GM13976 (cell line): ENCODE measurements at regions not wholly inside any gene's neighbourhood (a gene's known extent, or its start where the extent isn't known, plus 50 kb on each side); places are given as distances from the start of the nearest gene placed in this dataset.

Source experiments
- DNase-seq: peaks from one replicate; pipeline ENCODE4 v3.0.0; 2012; ENCODE audit warnings: low spot score
- in situ Hi-C: fragments of 300-500 bp; cut with MboI; formaldehyde crosslinking; loops from one replicate; pipeline ENCODE4 v1.12.0; 2022; ENCODE audit warnings: low sequenced_read_pairs, mixed read lengths, inconsistent platforms; ENCODE audit not compliant: unreplicated experiment
- TF ChIP-seq, protein P1 (sequence below): IDR thresholded peaks from 2 replicates; pipeline ENCODE4 v1.5.1; 2012; ENCODE audit warnings: borderline replicate concordance, mild to moderate bottlenecking; ENCODE audit not compliant: insufficient read depth; ENCODE audit errors: extremely low read depth, missing control alignments, control extremely low read depth

GRCh38 chr4:135605076-135605475, 1403.5 kb upstream of the PABPC4L start:
- in situ Hi-C loops: no loop called here

GRCh38 chr4:135604531-135604930, 1402.9 kb upstream of the PABPC4L start:
- no peak for DNase-seq
- in situ Hi-C loops: no loop called here
- TF ChIP-seq, protein P1, sequence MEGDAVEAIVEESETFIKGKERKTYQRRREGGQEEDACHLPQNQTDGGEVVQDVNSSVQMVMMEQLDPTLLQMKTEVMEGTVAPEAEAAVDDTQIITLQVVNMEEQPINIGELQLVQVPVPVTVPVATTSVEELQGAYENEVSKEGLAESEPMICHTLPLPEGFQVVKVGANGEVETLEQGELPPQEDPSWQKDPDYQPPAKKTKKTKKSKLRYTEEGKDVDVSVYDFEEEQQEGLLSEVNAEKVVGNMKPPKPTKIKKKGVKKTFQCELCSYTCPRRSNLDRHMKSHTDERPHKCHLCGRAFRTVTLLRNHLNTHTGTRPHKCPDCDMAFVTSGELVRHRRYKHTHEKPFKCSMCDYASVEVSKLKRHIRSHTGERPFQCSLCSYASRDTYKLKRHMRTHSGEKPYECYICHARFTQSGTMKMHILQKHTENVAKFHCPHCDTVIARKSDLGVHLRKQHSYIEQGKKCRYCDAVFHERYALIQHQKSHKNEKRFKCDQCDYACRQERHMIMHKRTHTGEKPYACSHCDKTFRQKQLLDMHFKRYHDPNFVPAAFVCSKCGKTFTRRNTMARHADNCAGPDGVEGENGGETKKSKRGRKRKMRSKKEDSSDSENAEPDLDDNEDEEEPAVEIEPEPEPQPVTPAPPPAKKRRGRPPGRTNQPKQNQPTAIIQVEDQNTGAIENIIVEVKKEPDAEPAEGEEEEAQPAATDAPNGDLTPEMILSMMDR: no peak

More at GRCh38 chr4:135605076-135605475, 1403.5 kb upstream of the PABPC4L start:
- no peak for DNase-seq
- TF ChIP-seq, protein P1: no peak

GRCh38 chr4:135601351-135601750, 1399.8 kb upstream of the PABPC4L start:
- in situ Hi-C loops: no loop called here
- TF ChIP-seq, protein P1: no peak

GRCh38 chr4:135598151-135598550, 1396.6 kb upstream of the PABPC4L start:
- in situ Hi-C loops: no loop called here
- TF ChIP-seq, protein P1: no peak
- no peak for DNase-seq

More at GRCh38 chr4:135601351-135601750, 1399.8 kb upstream of the PABPC4L start:
- DNase-seq: no peak

GRCh38 chr4:135594521-135594920, 1392.9 kb upstream of the PABPC4L start:
- TF ChIP-seq, protein P1: no peak
- no peak for DNase-seq
- in situ Hi-C loops: no loop called here

- in situ Hi-C loops: no loop called here
- TF ChIP-seq, protein P1: no peak
- no peak for DNase-seq
These were observed 1373.5 kb upstream of the PABPC4L start for GRCh38 chr4:135575041-135575440.

DNA sequence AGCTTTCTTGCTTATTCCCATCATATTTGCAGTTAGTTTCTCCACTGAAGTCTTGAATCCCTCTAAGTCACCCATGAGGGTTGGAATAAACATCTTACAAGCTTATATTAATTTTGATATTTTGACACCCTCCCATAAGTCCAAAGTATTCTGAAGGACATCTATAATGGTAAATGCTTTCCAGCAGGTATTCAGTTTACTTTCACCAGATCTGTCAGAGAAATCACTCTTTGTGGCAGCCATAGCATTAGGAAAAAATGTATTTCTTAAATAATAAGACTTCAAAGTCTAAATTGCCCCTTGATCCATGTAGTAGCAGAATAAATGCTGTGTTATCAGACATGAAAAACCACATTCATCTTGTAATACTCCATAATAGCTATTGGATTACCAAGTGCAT, 1371.7 kb upstream of the PABPC4L start:
- in situ Hi-C loops: no loop called here
- TF ChIP-seq, protein P1: no peak
- no peak for DNase-seq
